Hepatocyte (in vitro differentiated cells): ENCODE measurements at regions not wholly inside any gene's neighbourhood (a gene's known extent, or its start where the extent isn't known, plus 50 kb on each side); places are given as distances from the start of the nearest gene placed in this dataset.

Experiments used
- DNase-seq: peaks from one replicate; pipeline ENCODE4 v3.0.0-alpha.2; 2016; ENCODE audit warnings: low spot score
- H2AFZ ChIP-seq: fragments of 200-600 bp; sonication (generic); 2 replicates; pipeline ENCODE4 v1.6.0; 2016; ENCODE audit warnings: antibody characterized with exemption, mild to moderate bottlenecking
- H3K27ac ChIP-seq: fragments of 200-600 bp; sonication (generic); 2 replicates; pipeline ENCODE4 v1.5.1; 2016; ENCODE audit warnings: mild to moderate bottlenecking
- H3K27me3 ChIP-seq: fragments of 200-600 bp; sonication (generic); 2 replicates; pipeline ENCODE4 v1.6.1; 2016
- H3K36me3 ChIP-seq: fragments of 200-600 bp; sonication (generic); replicated peaks from 2 replicates; pipeline ENCODE4 v1.5.1; 2016; ENCODE audit warnings: low read depth; ENCODE audit not compliant: insufficient read depth
- H3K4me1 ChIP-seq: fragments of 200-600 bp; sonication (generic); 2 replicates; pipeline ENCODE4 v1.5.1; 2016; ENCODE audit warnings: mild to moderate bottlenecking, moderate library complexity; ENCODE audit not compliant: insufficient read depth
- H3K4me2 ChIP-seq: fragments of 200-600 bp; sonication (generic); 2 replicates; pipeline ENCODE4 v1.6.0; 2016
- H3K4me3 ChIP-seq: fragments of 200-600 bp; sonication (generic); 2 replicates; pipeline ENCODE4 v1.5.1; 2016; ENCODE audit warnings: mild to moderate bottlenecking
- H3K79me2 ChIP-seq: fragments of 200-600 bp; sonication (generic); 2 replicates; pipeline ENCODE4 v1.6.0; 2017; ENCODE audit warnings: mild to moderate bottlenecking
- H3K9me2 ChIP-seq: fragments of 200-600 bp; sonication (generic); replicated peaks from 2 replicates; pipeline ENCODE4 v1.6.0; 2017; ENCODE audit warnings: mild to moderate bottlenecking; ENCODE audit not compliant: insufficient read depth
- H3K9me3 ChIP-seq: fragments of 200-600 bp; sonication (generic); 2 replicates; pipeline ENCODE4 v1.5.1; 2016; ENCODE audit warnings: low read depth, mild to moderate bottlenecking
- H4K20me1 ChIP-seq: fragments of 200-600 bp; sonication (generic); 2 replicates; pipeline ENCODE4 v1.6.0; 2016; ENCODE audit warnings: mild to moderate bottlenecking; ENCODE audit not compliant: insufficient read depth, poor library complexity, severe bottlenecking
- EZH2 ChIP-seq: fragments of 200-600 bp; sonication (generic); IDR thresholded peaks from 2 replicates; pipeline ENCODE4 v1.6.1; 2016; ENCODE audit warnings: antibody characterized with exemption, mild to moderate bottlenecking, borderline replicate concordance
- EZH2phosphoT487 ChIP-seq: fragments of 200-600 bp; sonication (generic); IDR thresholded peaks from one replicate; pipeline ENCODE4 v1.6.1; 2018; ENCODE audit warnings: antibody characterized with exemption, mild to moderate bottlenecking, low read depth, moderate library complexity; ENCODE audit not compliant: unreplicated experiment, severe bottlenecking
- WGBS: methylation state at CpG from one replicate; pipeline ENCODE4 v1.1.6; 2016; ENCODE audit warnings: low lambda C conversion rate; ENCODE audit errors: missing lambda C conversion rate; 5-methylcytosine and 5-hydroxymethylcytosine counted together
- TF ChIP-seq, protein P1 (sequence below): fragments of 200-600 bp; sonication (generic); IDR thresholded peaks from 2 replicates; pipeline ENCODE4 v1.5.1; 2016; ENCODE audit warnings: antibody characterized with exemption, mild to moderate bottlenecking; ENCODE audit not compliant: poor library complexity

DNA sequence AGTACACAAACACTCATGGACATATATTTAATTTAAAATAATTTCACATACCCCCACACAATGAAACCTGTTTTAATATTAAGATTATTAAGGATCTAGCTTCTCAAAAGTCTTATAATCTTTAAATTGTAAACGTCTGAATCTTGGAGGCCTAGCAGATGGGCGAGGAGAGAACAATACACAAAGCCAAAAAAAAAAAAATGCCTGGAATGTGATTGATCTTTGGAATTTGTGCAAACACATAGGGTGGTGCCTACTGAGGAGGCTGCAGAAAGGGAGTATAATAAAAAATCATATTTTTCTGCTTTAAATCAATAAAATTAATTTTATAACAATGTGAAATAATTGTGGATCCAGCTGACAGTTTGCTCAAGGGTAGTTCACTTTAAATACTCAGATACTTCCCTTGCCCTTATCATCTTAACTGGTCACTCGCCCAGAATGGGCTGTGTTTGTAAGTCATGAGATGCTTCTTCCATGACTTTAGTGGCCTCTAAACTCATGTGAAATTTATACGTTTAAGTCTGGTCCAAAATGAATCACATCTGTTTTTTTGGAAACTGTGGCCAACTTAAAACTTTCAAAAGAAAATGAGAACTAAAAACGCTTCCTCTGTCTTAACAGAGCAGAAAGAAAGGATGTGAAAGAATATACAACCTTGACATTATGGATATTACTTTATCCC is 802.8 kb upstream of the CXADR start:
- H3K4me2 ChIP-seq = no peak overlapping the region
- TF ChIP-seq, protein P1, sequence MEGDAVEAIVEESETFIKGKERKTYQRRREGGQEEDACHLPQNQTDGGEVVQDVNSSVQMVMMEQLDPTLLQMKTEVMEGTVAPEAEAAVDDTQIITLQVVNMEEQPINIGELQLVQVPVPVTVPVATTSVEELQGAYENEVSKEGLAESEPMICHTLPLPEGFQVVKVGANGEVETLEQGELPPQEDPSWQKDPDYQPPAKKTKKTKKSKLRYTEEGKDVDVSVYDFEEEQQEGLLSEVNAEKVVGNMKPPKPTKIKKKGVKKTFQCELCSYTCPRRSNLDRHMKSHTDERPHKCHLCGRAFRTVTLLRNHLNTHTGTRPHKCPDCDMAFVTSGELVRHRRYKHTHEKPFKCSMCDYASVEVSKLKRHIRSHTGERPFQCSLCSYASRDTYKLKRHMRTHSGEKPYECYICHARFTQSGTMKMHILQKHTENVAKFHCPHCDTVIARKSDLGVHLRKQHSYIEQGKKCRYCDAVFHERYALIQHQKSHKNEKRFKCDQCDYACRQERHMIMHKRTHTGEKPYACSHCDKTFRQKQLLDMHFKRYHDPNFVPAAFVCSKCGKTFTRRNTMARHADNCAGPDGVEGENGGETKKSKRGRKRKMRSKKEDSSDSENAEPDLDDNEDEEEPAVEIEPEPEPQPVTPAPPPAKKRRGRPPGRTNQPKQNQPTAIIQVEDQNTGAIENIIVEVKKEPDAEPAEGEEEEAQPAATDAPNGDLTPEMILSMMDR = no peak
- no peak for TF ChIP-seq EZH2phosphoT487
- no peak for TF ChIP-seq EZH2
- DNase-seq = no peak
- H2AFZ ChIP-seq = peak overlapping the region; percentile 7
- no peaks in the 10 kb centered on the region for H3K36me3 ChIP-seq
- H3K27me3 ChIP-seq = no peaks in the 10 kb centered on the region
- H3K4me3 ChIP-seq = no peak overlapping the region
- no peaks in the 10 kb centered on the region for H3K9me2 ChIP-seq
- H3K9me3 ChIP-seq = no peaks in the 10 kb centered on the region
- peak overlapping the region; percentile 20 for H3K27ac ChIP-seq
- peaks cover 6% of the 10 kb centered on the region for H3K4me1 ChIP-seq
- H3K79me2 ChIP-seq = no peaks in the 10 kb centered on the region
- H4K20me1 ChIP-seq = no peaks in the 10 kb centered on the region
- 42% methylated on average over 5 of the region's 5 CpGs for WGBS

DNA sequence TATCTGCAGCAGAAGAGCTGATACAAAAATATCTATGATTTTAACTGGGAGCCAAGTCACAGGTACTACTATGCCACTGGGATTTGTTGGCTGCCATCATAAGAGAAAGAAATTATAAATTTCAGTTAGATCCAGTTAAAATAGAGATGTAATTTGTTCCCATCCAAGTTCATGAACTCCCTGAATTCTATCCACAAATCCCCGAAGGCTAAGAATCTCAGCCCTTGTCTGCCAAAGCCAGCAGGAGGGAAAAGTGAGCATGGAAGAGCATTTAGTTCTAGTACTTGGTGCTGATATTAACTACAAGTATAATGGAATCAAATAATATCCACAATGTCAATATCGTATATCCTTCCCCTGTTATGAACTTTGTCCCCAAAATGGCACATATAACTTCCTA is 801.1 kb upstream of the CXADR start:
- Histone ChIP-seq H3K9me2 (no peaks in the 10 kb centered on the region), H3K4me1 (peaks cover 6% of the 10 kb centered on the region), H2AFZ (no peak overlapping the region), H3K27ac (no peak overlapping the region), H4K20me1 (no peaks in the 10 kb centered on the region), H3K9me3 (no peaks in the 10 kb centered on the region), H3K4me2 (no peak overlapping the region), H3K4me3 (no peak overlapping the region), H3K36me3 (no peaks in the 10 kb centered on the region), H3K27me3 (no peaks in the 10 kb centered on the region), H3K79me2 (no peaks in the 10 kb centered on the region)
- no peak for DNase-seq
- WGBS = 96% methylated on average over 2 of the region's 2 CpGs
- TF ChIP-seq EZH2 (no peak), EZH2phosphoT487 (no peak)
- TF ChIP-seq, protein P1 = no peak

DNA sequence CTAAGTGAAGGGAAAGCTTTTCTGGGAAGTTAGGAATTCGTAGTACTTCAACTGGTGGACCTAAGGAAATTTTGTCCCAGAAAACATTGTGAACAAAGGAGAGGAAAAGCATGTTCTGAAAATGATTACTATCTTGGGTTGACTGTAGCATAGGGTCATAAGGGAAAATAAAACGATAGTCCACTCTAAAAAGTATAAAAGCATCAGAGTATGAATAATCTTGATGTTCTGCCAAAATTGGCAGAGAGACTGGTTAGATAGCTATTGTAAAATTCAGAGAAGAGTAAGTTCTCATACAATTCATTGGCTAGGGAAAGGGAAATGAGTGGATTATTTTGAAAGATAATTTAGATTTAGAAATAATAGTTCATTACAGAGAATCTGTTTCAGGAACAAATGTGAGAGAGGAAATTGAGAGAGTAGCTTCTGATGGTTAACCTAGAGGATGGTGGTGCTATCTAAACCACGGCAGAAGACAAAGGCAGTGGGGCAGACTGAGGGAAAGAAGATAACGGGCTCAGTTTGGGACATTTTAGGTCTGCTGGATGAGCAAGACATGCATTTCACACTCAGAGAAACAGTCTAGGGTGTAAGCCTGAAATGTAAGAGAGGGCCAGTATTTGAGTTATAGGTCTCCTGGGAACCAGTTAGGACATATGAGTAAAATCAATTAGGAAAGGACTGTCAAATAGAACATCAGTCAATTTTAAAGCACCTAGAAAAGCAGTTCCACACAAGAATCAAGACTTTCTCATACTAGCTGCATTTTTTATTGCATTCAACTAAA is 799.3 kb upstream of the CXADR start:
- Histone ChIP-seq H3K9me3 (no peaks in the 10 kb centered on the region), H3K4me2 (no peak overlapping the region), H2AFZ (no peak overlapping the region), H3K79me2 (no peaks in the 10 kb centered on the region), H3K9me2 (no peaks in the 10 kb centered on the region), H3K4me1 (peaks cover 6% of the 10 kb centered on the region), H3K27me3 (no peaks in the 10 kb centered on the region), H3K27ac (no peak overlapping the region), H4K20me1 (no peaks in the 10 kb centered on the region), H3K4me3 (no peak overlapping the region), H3K36me3 (no peaks in the 10 kb centered on the region)
- 81% methylated on average over 4 of the region's 4 CpGs for WGBS
- no peak for DNase-seq
- TF ChIP-seq EZH2phosphoT487 (no peak), EZH2 (no peak)
- TF ChIP-seq, protein P1 = no peak
